ENCODE measurements at regions not wholly inside any gene's neighbourhood (a gene's known extent, or its start where the extent isn't known, plus 50 kb on each side); places are given as distances from the start of the nearest gene placed in this dataset.

DNA sequence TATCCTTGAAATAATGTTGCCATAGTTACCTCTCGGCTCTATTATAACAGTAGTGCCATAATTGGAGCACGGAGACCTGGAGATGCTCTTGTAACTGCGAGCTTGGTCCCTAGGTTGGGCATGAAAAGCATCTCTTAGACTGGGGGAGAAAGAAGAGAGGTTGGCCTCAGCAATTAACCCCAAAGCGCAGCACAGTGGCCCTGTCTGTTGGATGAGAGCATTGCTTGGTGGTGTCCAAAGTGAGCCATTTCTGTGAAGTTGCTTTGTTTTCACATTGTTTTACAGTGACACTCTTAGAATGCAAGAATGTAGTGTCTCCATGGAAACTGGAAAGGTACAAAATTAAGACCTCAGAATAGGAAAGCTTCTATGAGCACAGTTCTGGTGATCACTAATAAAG, 660.7 kb upstream of the EEF2KMT start:
- H4K20me1 ChIP-seq (ENCODE audit: insufficient read depth, low read length): no peaks in the 10 kb centered on the region
- no peaks in the 10 kb centered on the region for H3K4me1 ChIP-seq (ENCODE audit: insufficient read depth, low read length)
- no peak overlapping the region for H2AFZ ChIP-seq (ENCODE audit: low read length)
- no peaks in the 10 kb centered on the region for H3K9me3 ChIP-seq (ENCODE audit: low read length)
- FAIRE-seq (no peak), ATAC-seq (no peak), DNase-seq (ENCODE audit: low spot score) (no peak)
- no peaks in the 10 kb centered on the region for H3K36me3 ChIP-seq (replicated peaks in 1 of 2; ENCODE audit: control insufficient read depth in 1 of 2, insufficient read depth in 2 of 2, low read length in 2 of 2)
- H3K4me2 ChIP-seq (ENCODE audit: low read depth, low read length): no peak overlapping the region
- WGBS (ENCODE audit: low lambda C conversion rate): 2% methylated on average over 4 of the region's 4 CpGs
- no TSS peak for BruUV-seq (replicated peaks)
- CTCF ChIA-PET (ENCODE audit: low intra/inter-chr PET ratio, low total read pairs): no interaction called here
- TF ChIP-seq, protein P1, sequence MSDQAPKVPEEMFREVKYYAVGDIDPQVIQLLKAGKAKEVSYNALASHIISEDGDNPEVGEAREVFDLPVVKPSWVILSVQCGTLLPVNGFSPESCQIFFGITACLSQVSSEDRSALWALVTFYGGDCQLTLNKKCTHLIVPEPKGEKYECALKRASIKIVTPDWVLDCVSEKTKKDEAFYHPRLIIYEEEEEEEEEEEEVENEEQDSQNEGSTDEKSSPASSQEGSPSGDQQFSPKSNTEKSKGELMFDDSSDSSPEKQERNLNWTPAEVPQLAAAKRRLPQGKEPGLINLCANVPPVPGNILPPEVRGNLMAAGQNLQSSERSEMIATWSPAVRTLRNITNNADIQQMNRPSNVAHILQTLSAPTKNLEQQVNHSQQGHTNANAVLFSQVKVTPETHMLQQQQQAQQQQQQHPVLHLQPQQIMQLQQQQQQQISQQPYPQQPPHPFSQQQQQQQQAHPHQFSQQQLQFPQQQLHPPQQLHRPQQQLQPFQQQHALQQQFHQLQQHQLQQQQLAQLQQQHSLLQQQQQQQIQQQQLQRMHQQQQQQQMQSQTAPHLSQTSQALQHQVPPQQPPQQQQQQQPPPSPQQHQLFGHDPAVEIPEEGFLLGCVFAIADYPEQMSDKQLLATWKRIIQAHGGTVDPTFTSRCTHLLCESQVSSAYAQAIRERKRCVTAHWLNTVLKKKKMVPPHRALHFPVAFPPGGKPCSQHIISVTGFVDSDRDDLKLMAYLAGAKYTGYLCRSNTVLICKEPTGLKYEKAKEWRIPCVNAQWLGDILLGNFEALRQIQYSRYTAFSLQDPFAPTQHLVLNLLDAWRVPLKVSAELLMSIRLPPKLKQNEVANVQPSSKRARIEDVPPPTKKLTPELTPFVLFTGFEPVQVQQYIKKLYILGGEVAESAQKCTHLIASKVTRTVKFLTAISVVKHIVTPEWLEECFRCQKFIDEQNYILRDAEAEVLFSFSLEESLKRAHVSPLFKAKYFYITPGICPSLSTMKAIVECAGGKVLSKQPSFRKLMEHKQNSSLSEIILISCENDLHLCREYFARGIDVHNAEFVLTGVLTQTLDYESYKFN (CRISPR knock-in tag; conservative IDR thresholded peaks at IDR 0.05): no peak
- TF ChIP-seq ZNF124 (CRISPR knock-in tag; IDR thresholded peaks at IDR 0.05) (no peak), ZIK1 (CRISPR knock-in tag; IDR thresholded peaks at IDR 0.05; ENCODE audit: borderline replicate concordance, low read depth) (no peak), SP2 (CRISPR knock-in tag; IDR thresholded peaks at IDR 0.05) (no peak), PCBP1 (IDR thresholded peaks at IDR 0.05; ENCODE audit: borderline replicate concordance, low read depth, low read length) (no peak), MTF2 (CRISPR knock-in tag; IDR thresholded peaks at IDR 0.05; ENCODE audit: borderline replicate concordance) (no peak), ARNT (IDR thresholded peaks at IDR 0.05) (no peak), EP300 (IDR thresholded peaks at IDR 0.05; ENCODE audit: low read depth in 2 of 2, low read length in 2 of 2) (no peak), EP300 (CRISPR knock-in tag; IDR thresholded peaks at IDR 0.05; ENCODE audit: borderline replicate concordance) (no peak), SYNCRIP (IDR thresholded peaks at IDR 0.05; ENCODE audit: insufficient read depth, low read depth, low read length) (no peak), ZNF652 (CRISPR knock-in tag; IDR thresholded peaks at IDR 0.05; ENCODE audit: borderline replicate concordance, low read depth) (no peak), CHCHD3 (CRISPR knock-in tag; IDR thresholded peaks at IDR 0.05) (no peak), RFX3 (CRISPR knock-in tag; IDR thresholded peaks at IDR 0.05) (no peak)
- TF ChIP-seq, protein P2, sequence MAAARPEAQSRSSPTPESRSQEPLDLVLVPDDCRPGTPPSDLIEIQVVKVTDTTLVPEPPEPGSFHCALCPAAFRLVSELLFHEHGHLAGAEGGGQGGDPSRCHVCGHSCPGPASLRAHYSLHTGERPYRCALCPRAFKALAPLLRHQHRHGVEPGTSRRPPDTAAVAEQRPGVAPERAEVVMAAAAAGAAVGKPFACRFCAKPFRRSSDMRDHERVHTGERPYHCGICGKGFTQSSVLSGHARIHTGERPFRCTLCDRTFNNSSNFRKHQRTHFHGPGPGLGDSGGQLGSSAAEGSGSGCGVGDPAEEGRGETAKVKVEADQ (CRISPR knock-in tag; IDR thresholded peaks at IDR 0.05; ENCODE audit: borderline replicate concordance): no peak
- H3K9ac ChIP-seq (ENCODE audit: insufficient read depth, low read depth, low read length): no peak overlapping the region
- intact Hi-C loops (cut with micrococcal nuclease; ENCODE audit: unreplicated experiment) (no loop called here), in situ Hi-C loops (cut with HindIII; ENCODE audit: extremely low pct_ligation_motif_present, low pct_unique_long_range_greater_than_20kb) (no loop called here)
- H3K79me2 ChIP-seq (ENCODE audit: insufficient read depth, low read length): no peaks in the 10 kb centered on the region
- POLR2A ChIA-PET: no interaction called here
- peaks cover 0 to 7% of the 10 kb centered on the region in 2 experiments; a peak in 2 of 5 replicates for H3K27me3 ChIP-seq (ENCODE audit: control insufficient read depth in 1 of 2, insufficient read depth in 2 of 2, low read length in 2 of 2)
- no peak overlapping the region for H3K27ac ChIP-seq (ENCODE audit: extremely low read length, insufficient read depth, low read length)
- no peak overlapping the region for H3K4me3 ChIP-seq (replicated peaks in 1 of 3; ENCODE audit: insufficient read depth in 1 of 3, low read depth in 2 of 3, low read length in 3 of 3)

Measured in HepG2 (cell line).